H1 (cell line): ENCODE measurements at regions not wholly inside any gene's neighbourhood (a gene's known extent, or its start where the extent isn't known, plus 50 kb on each side); places are given as distances from the start of the nearest gene placed in this dataset.

Experiments
- CTCF ChIA-PET: fragments of 300-600 bp; sonication (Branson Sonifier 250); formaldehyde crosslinking; loops from one replicate; lab custom pipeline; 2021; ENCODE audit not compliant: partially characterized antibody; lab: Charles Lee
- POLR2A ChIA-PET: fragments of 300-600 bp; sonication (Branson Sonifier 250); formaldehyde crosslinking; loops from one replicate; lab custom pipeline; 2021; ENCODE audit warnings: inconsistent platforms; ENCODE audit not compliant: partially characterized antibody; lab: Charles Lee
- DNase-seq, 2 experiments: peaks; one replicate each; pipeline versions ENCODE4 v3.0.0 to v3.0.0-alpha.2; 2010 to 2022; ENCODE audit warnings: low spot score in 2 of 2, low read depth in 1 of 2, mixed read lengths in 1 of 2
- FAIRE-seq: peaks from 2 replicates; lab custom pipeline; 2011; peaks lifted over from hg19 to GRCh38; lab: Jason Lieb, UNC
- H2AFZ ChIP-seq: 2 replicates; pipeline ENCODE4 v1.8.1; 2012; ENCODE audit warnings: low read length, inconsistent platforms
- H2AK5ac ChIP-seq: 2 replicates; pipeline ENCODE4 v1.6.1; 2013; ENCODE audit warnings: low read depth, low read length
- H2BK120ac ChIP-seq: replicated peaks from 2 replicates; pipeline ENCODE3; 2013; ENCODE audit warnings: low read depth, low read length, inconsistent platforms
- H2BK12ac ChIP-seq: 2 replicates; pipeline ENCODE4 v1.6.1; 2013; ENCODE audit warnings: low read depth, low read length
- H2BK15ac ChIP-seq: 2 replicates; pipeline ENCODE4 v1.6.1; 2013; ENCODE audit warnings: low read length
- H2BK20ac ChIP-seq: 2 replicates; pipeline ENCODE4 v1.6.1; 2013; ENCODE audit warnings: low read length
- H2BK5ac ChIP-seq: 2 replicates; pipeline ENCODE4 v1.6.1; 2013; ENCODE audit warnings: low read depth, low read length
- H3K14ac ChIP-seq: 2 replicates; pipeline ENCODE4 v1.6.1; 2013; ENCODE audit warnings: inconsistent platforms; ENCODE audit not compliant: insufficient read length
- H3K18ac ChIP-seq: 2 replicates; pipeline ENCODE4 v1.6.1; 2013; ENCODE audit warnings: low read length; ENCODE audit errors: extremely low read depth
- H3K23ac ChIP-seq: 2 replicates; pipeline ENCODE4 v1.6.1; 2013; ENCODE audit warnings: inconsistent platforms; ENCODE audit not compliant: insufficient read length
- H3K23me2 ChIP-seq: 2 replicates; pipeline ENCODE4 v1.6.1; 2013; ENCODE audit warnings: low read depth, low read length
- H3K27ac ChIP-seq: 2 replicates; pipeline ENCODE4 v1.6.1; 2011; ENCODE audit warnings: low read depth, low read length, inconsistent platforms
- H3K27me3 ChIP-seq, 4 experiments: replicated peaks in 1 of 4; 1 replicate in 1 of 4; 2 replicates in 3 of 4; pipeline versions ENCODE4 v1.6.1 to v1.8.1; 2011 to 2013; ENCODE audit warnings: low read length in 3 of 4, mild to moderate bottlenecking in 3 of 4, inconsistent platforms in 2 of 4, mixed read lengths in 2 of 4, moderate library complexity in 1 of 4; ENCODE audit not compliant: control insufficient read depth in 3 of 4, insufficient read depth in 3 of 4; ENCODE audit errors: extremely low read depth in 1 of 4
- H3K36me3 ChIP-seq, 4 experiments: 2 replicates each; pipeline versions ENCODE4 v1.6.1 to v1.8.1; 2011 to 2013; ENCODE audit warnings: mild to moderate bottlenecking in 4 of 4, low read length in 3 of 4, moderate library complexity in 2 of 4, control low read depth in 1 of 4, inconsistent platforms in 1 of 4; ENCODE audit not compliant: insufficient read depth in 4 of 4, control insufficient read depth in 2 of 4
- H3K4ac ChIP-seq: replicated peaks from 2 replicates; pipeline ENCODE3; 2013; ENCODE audit warnings: low read length, low read depth, mixed read lengths, inconsistent platforms; ENCODE audit not compliant: insufficient read length
- H3K4me1 ChIP-seq, 4 experiments: replicated peaks in 1 of 4; 1 replicate in 1 of 4; 2 replicates in 3 of 4; pipeline versions ENCODE4 v1.6.1 to v1.8.1; 2011 to 2013; ENCODE audit warnings: low read length in 3 of 4, inconsistent platforms in 2 of 4, mixed read lengths in 1 of 4; ENCODE audit not compliant: insufficient read depth in 4 of 4, control insufficient read depth in 3 of 4
- H3K4me2 ChIP-seq, 2 experiments: 2 replicates each; pipeline versions ENCODE4 v1.6.1 to v1.8.1; 2011 to 2013; ENCODE audit warnings: low read depth in 2 of 2, low read length in 2 of 2, control low read depth in 1 of 2, inconsistent platforms in 1 of 2, mild to moderate bottlenecking in 1 of 2; ENCODE audit not compliant: insufficient read depth in 1 of 2
- H3K4me3 ChIP-seq, 4 experiments: fragments of 200-600, 300-600 bp in 1 of 4; sonication (generic), shearing (Covaris generic), sonication (Bioruptor Twin) in 1 of 4; 2 replicates each; pipeline versions ENCODE4 v1.5.1 to v1.8.1; 2011 to 2016; ENCODE audit warnings: low read length in 4 of 4, low read depth in 3 of 4, control low read depth in 2 of 4, inconsistent platforms in 2 of 4, mild to moderate bottlenecking in 2 of 4, mixed read lengths in 1 of 4, moderate library complexity in 1 of 4; ENCODE audit not compliant: insufficient read depth in 2 of 4; ENCODE audit errors: extremely low read depth in 1 of 4
- H3K56ac ChIP-seq: replicated peaks from 2 replicates; pipeline ENCODE3; 2013; ENCODE audit warnings: low read depth, mild to moderate bottlenecking, mixed read lengths, low read length, inconsistent platforms; ENCODE audit not compliant: insufficient read length
- H3K79me1 ChIP-seq: 2 replicates; pipeline ENCODE4 v1.6.1; 2013; ENCODE audit warnings: low read depth, low read length, control low read depth
- H3K79me2 ChIP-seq, 2 experiments: 2 replicates each; pipeline versions ENCODE4 v1.6.1 to v1.8.1; 2012 to 2013; ENCODE audit warnings: low read length in 2 of 2, mild to moderate bottlenecking in 2 of 2, inconsistent platforms in 1 of 2; ENCODE audit not compliant: insufficient read depth in 2 of 2, control insufficient read depth in 1 of 2
- H3K9ac ChIP-seq, 4 experiments: replicated peaks in 1 of 4; 1 replicate in 1 of 4; 2 replicates in 3 of 4; pipeline versions ENCODE4 v1.6.1 to v1.8.1; 2011 to 2013; ENCODE audit warnings: low read depth in 3 of 4, low read length in 3 of 4, control low read depth in 2 of 4, mild to moderate bottlenecking in 2 of 4, moderate library complexity in 2 of 4, inconsistent platforms in 1 of 4; ENCODE audit errors: extremely low read depth in 1 of 4
- H3K9me3 ChIP-seq, 2 experiments: 2 replicates each; pipeline versions ENCODE4 v1.6.1 to v1.8.1; 2012 to 2013; ENCODE audit warnings: mild to moderate bottlenecking in 2 of 2, moderate library complexity in 2 of 2, control low read depth in 1 of 2, inconsistent platforms in 1 of 2, low read depth in 1 of 2, low read length in 1 of 2, mixed read lengths in 1 of 2; ENCODE audit not compliant: insufficient read depth in 2 of 2
- H4K20me1 ChIP-seq, 2 experiments: replicated peaks in 1 of 2; 2 replicates each; pipeline versions ENCODE3 to v1.8.1; 2011 to 2013; ENCODE audit warnings: inconsistent platforms in 2 of 2, low read length in 2 of 2, mild to moderate bottlenecking in 1 of 2; ENCODE audit not compliant: insufficient read depth in 2 of 2, control insufficient read depth in 1 of 2
- H4K5ac ChIP-seq: 2 replicates; pipeline ENCODE4 v1.6.1; 2013; ENCODE audit warnings: low read length, low read depth, mixed read lengths, inconsistent platforms; ENCODE audit not compliant: insufficient read length
- H4K8ac ChIP-seq: 2 replicates; pipeline ENCODE4 v1.8.0; 2013; ENCODE audit warnings: mild to moderate bottlenecking, moderate library complexity, low read length, inconsistent platforms; ENCODE audit not compliant: insufficient read depth; ENCODE audit errors: extremely low read depth
- H4K91ac ChIP-seq: replicated peaks from 2 replicates; pipeline ENCODE3; 2013; ENCODE audit warnings: low read length, mixed read lengths, inconsistent platforms; ENCODE audit not compliant: insufficient read length
- FOSL1 ChIP-seq: IDR thresholded peaks from 2 replicates; pipeline ENCODE4 v1.6.1; 2011; ENCODE audit warnings: mild to moderate bottlenecking, low read depth, low read length, moderate library complexity; ENCODE audit not compliant: insufficient read depth
- HDAC6 ChIP-seq: IDR thresholded peaks from one replicate; pipeline ENCODE4 v1.7.1; 2012; ENCODE audit warnings: low read depth, mild to moderate bottlenecking, inconsistent platforms, low read length, moderate library complexity
- RAD21 ChIP-seq, 2 experiments: IDR thresholded peaks in 1 of 2; conservative IDR thresholded peaks in 1 of 2; 2 replicates each; pipeline ENCODE4 v1.6.1; 2011; ENCODE audit warnings: low read depth in 2 of 2, low read length in 2 of 2, improper control_type of control experiment in 1 of 2, inconsistent platforms in 1 of 2, mild to moderate bottlenecking in 1 of 2, moderate library complexity in 1 of 2
- RFX5 ChIP-seq: IDR thresholded peaks from 2 replicates; pipeline ENCODE4 v1.6.1; 2011; ENCODE audit warnings: low read depth, low read length, improper control_type of control experiment, borderline replicate concordance
- SIRT6 ChIP-seq: IDR thresholded peaks from one replicate; pipeline ENCODE4 v1.7.1; 2012; ENCODE audit warnings: low read length, inconsistent platforms
- SP1 ChIP-seq: IDR thresholded peaks from 2 replicates; pipeline ENCODE4 v1.6.1; 2011; ENCODE audit warnings: low read depth, low read length
- SP4 ChIP-seq: IDR thresholded peaks from 2 replicates; pipeline ENCODE4 v1.6.1; 2012; ENCODE audit warnings: low read length, inconsistent platforms
- TAF7 ChIP-seq: optimal IDR thresholded peaks from 2 replicates; pipeline ENCODE3; 2011; ENCODE audit warnings: low read depth, mild to moderate bottlenecking, inconsistent platforms, low read length, moderate library complexity, borderline replicate concordance
- TCF12 ChIP-seq: IDR thresholded peaks from 2 replicates; pipeline ENCODE4 v1.6.1; 2011; ENCODE audit warnings: low read depth, mild to moderate bottlenecking, low read length
- WGBS, 2 experiments: shearing (Covaris generic) in 1 of 2; methylation state at CpG; one replicate each; pipeline versions ENCODE4 v1.1.6 to v1.1.7; 2013 to 2015; ENCODE audit warnings: low lambda C conversion rate in 2 of 2, mixed read lengths in 2 of 2, inconsistent platforms in 1 of 2, low coverage in 1 of 2, missing lambda C conversion rate in 1 of 2; ENCODE audit not compliant: insufficient replicate concordance in 2 of 2, insufficient coverage in 1 of 2, insufficient read length in 1 of 2; ENCODE audit errors: extremely low coverage in 1 of 2, missing lambda C conversion rate in 1 of 2; 5-methylcytosine and 5-hydroxymethylcytosine counted together

DNA sequence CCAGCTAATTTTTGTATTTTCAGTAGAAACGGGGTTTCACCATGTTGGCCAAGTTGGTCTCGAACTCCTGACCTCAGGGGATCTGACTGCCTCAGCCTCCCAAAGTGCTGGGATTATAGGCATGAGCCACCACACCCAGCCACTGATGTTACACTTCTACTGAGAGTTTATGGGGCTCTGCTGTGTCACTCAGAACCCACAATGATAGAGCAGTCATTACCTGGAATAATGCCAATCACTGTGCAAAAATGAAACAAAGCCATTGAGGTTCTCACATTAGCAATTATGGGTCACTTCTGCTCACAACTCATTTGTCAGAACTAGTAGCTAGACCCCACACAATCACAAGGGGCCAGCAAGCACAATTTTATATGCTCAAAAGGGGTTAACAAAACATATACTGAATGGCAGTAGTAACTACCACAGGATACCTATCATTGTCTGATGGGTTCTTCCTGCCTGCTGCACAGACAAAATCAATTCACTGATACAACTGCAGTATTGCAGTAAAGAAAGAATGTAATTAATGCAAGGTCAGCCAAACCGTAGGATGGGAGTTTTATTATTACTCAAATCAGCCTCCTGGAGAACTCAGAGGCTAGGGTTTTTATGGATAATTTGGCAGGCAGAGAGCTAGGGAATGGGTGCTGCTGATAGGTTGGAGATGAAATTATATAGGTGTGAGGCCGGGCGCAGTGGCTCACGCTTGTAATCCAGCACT is 72.1 kb upstream of the TRIM24 start:
- FAIRE-seq = no peak
- no peak overlapping the region for H3K4me3 ChIP-seq
- ChIA-PET POLR2A (interaction anchor here (1.7 kb wide), 1 partner anchor 72 kb away, joined by 3 read pairs; the partner anchor contains the start of gene TRIM24), CTCF (no interaction called here)
- no peaks in the 10 kb centered on the region; a peak in 1 of 8 replicates for H3K36me3 ChIP-seq
- H3K14ac ChIP-seq = no peak overlapping the region
- H3K9me3 ChIP-seq = peaks cover 5 to 6% of the 10 kb centered on the region in 2 experiments; a peak in 2 of 4 replicates
- H4K5ac ChIP-seq = no peak overlapping the region
- no peak overlapping the region for H3K18ac ChIP-seq
- no peak overlapping the region for H4K8ac ChIP-seq
- no peak overlapping the region for H4K91ac ChIP-seq
- H3K4me1 ChIP-seq = no peaks in the 10 kb centered on the region
- H3K27ac ChIP-seq = no peak overlapping the region
- no peaks in the 10 kb centered on the region for H3K23me2 ChIP-seq
- no peaks in the 10 kb centered on the region for H3K79me2 ChIP-seq
- no peak overlapping the region for H3K9ac ChIP-seq
- no peaks in the 10 kb centered on the region for H4K20me1 ChIP-seq
- no peak overlapping the region for H2BK15ac ChIP-seq
- H2AK5ac ChIP-seq = no peak overlapping the region
- no peaks in the 10 kb centered on the region for H3K79me1 ChIP-seq
- no peak overlapping the region for H2BK120ac ChIP-seq
- H2BK20ac ChIP-seq = no peak overlapping the region
- H3K56ac ChIP-seq = no peak overlapping the region
- no peak overlapping the region for H2BK12ac ChIP-seq
- no peaks in the 10 kb centered on the region for H3K27me3 ChIP-seq
- 95% methylated on average over 6 of the region's 6 CpGs; no CpG with 5 or more reads in 1 of the 2 experiments for WGBS, 2 experiments
- DNase-seq = peak in 1 of 2 experiments; percentile 8
- H3K4ac ChIP-seq = no peak overlapping the region
- TF ChIP-seq RAD21 (IDR thresholded peaks at IDR 0.05 in 1 of 2, conservative IDR thresholded peaks at IDR 0.05 in 1 of 2; ENCODE audit: low read depth in 2 of 2, low read length in 2 of 2) = no peak
- no peak for TF ChIP-seq SP4
- no peak for TF ChIP-seq FOSL1
- TF ChIP-seq SIRT6 = no peak
- no peak for TF ChIP-seq HDAC6
- no peak for TF ChIP-seq TAF7
- TF ChIP-seq TCF12 = no peak
- no peak for TF ChIP-seq RFX5
- TF ChIP-seq SP1 = no peak
- no peak overlapping the region for H3K4me2 ChIP-seq
- no peak overlapping the region for H2AFZ ChIP-seq
- H3K23ac ChIP-seq = no peak overlapping the region
- H2BK5ac ChIP-seq = no peak overlapping the region
